DOHH2 (cell line): ENCODE measurements at regions not wholly inside any gene's neighbourhood (a gene's known extent, or its start where the extent isn't known, plus 50 kb on each side); places are given as distances from the start of the nearest gene placed in this dataset.

Experiments
- EZH2phosphoT487 ChIP-seq: fragments of 200-600 bp; sonication (generic); IDR thresholded peaks from 2 replicates; pipeline ENCODE4 v1.6.1; 2017; ENCODE audit warnings: borderline replicate concordance, mild to moderate bottlenecking, antibody characterized with exemption, low read length, moderate library complexity, mixed read lengths
- TF ChIP-seq, protein P1 (sequence below): fragments of 200-600 bp; sonication (generic); IDR thresholded peaks from one replicate; pipeline ENCODE4 v1.5.1; 2014; ENCODE audit warnings: antibody characterized with exemption, mild to moderate bottlenecking, low read depth, low read length; ENCODE audit not compliant: poor library complexity, severe bottlenecking

DNA sequence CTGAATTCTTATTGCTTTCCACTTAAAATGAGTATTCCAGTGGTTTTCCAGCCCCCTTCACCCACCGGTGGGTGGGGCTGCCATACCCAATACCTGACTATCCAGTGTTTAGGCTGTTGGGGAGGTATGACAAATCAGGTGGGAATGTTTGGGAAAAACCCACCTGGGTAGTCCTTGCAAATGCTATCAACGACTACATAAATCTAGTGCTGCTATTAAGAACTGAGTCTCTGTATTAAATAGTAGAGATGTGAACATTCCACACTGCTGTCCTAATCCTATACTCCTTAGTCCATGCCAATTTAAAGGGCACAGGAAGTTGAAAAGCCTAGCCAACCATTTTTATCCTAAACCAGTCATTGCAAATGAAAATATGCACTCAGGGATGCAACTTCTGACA, 126.6 kb downstream of the AXIN2 start:
- TF ChIP-seq, protein P1, sequence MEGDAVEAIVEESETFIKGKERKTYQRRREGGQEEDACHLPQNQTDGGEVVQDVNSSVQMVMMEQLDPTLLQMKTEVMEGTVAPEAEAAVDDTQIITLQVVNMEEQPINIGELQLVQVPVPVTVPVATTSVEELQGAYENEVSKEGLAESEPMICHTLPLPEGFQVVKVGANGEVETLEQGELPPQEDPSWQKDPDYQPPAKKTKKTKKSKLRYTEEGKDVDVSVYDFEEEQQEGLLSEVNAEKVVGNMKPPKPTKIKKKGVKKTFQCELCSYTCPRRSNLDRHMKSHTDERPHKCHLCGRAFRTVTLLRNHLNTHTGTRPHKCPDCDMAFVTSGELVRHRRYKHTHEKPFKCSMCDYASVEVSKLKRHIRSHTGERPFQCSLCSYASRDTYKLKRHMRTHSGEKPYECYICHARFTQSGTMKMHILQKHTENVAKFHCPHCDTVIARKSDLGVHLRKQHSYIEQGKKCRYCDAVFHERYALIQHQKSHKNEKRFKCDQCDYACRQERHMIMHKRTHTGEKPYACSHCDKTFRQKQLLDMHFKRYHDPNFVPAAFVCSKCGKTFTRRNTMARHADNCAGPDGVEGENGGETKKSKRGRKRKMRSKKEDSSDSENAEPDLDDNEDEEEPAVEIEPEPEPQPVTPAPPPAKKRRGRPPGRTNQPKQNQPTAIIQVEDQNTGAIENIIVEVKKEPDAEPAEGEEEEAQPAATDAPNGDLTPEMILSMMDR, result no peak
- TF ChIP-seq EZH2phosphoT487, result no peak
